ENCODE measurements at regions not wholly inside any gene's neighbourhood (a gene's known extent, or its start where the extent isn't known, plus 50 kb on each side); places are given as distances from the start of the nearest gene placed in this dataset.

DNA sequence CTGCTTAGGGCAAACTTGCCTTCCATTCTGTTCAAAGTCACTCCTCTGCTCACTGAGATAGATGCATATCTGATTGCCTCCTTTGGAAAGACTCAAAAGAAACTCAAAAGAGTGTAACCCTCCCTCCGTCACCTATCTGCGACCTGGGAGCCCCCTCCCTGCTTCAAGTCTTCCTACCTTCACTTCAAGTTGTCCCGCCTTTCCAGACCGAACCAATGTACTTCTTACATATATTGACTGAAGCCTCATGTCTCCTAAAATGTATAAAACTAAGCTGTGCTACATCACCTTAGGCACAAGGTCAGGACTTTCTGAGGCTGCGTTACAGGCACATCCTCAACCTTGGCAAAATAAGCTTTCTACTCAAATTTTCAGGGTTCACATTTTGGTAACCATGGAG lies 77.4 kb upstream of the C1GALT1 start:
- Histone ChIP-seq H3K36me3 (replicated peaks; ENCODE audit: low read depth, low read length) (no peaks in the 10 kb centered on the region), H2AFZ (ENCODE audit: low read depth, low read length) (no peak overlapping the region), H3K4me1 (ENCODE audit: low read length) (no peaks in the 10 kb centered on the region), H3K9me3 (ENCODE audit: insufficient read depth, low read length) (no peaks in the 10 kb centered on the region), H3K4me2 (ENCODE audit: low read length) (no peak overlapping the region), H3K27me3 (ENCODE audit: low read depth, low read length) (no peaks in the 10 kb centered on the region), H3K4me3 (ENCODE audit: low read length) (no peak overlapping the region), H3K9ac (ENCODE audit: low read length) (no peak overlapping the region), H3K79me2 (ENCODE audit: low read length) (no peaks in the 10 kb centered on the region), H3K27ac (ENCODE audit: low read length) (no peak overlapping the region), H4K20me1 (ENCODE audit: insufficient read depth, low read length) (no peaks in the 10 kb centered on the region)
- TF ChIP-seq EZH2phosphoT487 (IDR thresholded peaks at IDR 0.05; ENCODE audit: low read depth): no peak
- TF ChIP-seq, protein P1, sequence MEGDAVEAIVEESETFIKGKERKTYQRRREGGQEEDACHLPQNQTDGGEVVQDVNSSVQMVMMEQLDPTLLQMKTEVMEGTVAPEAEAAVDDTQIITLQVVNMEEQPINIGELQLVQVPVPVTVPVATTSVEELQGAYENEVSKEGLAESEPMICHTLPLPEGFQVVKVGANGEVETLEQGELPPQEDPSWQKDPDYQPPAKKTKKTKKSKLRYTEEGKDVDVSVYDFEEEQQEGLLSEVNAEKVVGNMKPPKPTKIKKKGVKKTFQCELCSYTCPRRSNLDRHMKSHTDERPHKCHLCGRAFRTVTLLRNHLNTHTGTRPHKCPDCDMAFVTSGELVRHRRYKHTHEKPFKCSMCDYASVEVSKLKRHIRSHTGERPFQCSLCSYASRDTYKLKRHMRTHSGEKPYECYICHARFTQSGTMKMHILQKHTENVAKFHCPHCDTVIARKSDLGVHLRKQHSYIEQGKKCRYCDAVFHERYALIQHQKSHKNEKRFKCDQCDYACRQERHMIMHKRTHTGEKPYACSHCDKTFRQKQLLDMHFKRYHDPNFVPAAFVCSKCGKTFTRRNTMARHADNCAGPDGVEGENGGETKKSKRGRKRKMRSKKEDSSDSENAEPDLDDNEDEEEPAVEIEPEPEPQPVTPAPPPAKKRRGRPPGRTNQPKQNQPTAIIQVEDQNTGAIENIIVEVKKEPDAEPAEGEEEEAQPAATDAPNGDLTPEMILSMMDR (IDR thresholded peaks at IDR 0.05; ENCODE audit: low read depth, low read length): no peak

DNA sequence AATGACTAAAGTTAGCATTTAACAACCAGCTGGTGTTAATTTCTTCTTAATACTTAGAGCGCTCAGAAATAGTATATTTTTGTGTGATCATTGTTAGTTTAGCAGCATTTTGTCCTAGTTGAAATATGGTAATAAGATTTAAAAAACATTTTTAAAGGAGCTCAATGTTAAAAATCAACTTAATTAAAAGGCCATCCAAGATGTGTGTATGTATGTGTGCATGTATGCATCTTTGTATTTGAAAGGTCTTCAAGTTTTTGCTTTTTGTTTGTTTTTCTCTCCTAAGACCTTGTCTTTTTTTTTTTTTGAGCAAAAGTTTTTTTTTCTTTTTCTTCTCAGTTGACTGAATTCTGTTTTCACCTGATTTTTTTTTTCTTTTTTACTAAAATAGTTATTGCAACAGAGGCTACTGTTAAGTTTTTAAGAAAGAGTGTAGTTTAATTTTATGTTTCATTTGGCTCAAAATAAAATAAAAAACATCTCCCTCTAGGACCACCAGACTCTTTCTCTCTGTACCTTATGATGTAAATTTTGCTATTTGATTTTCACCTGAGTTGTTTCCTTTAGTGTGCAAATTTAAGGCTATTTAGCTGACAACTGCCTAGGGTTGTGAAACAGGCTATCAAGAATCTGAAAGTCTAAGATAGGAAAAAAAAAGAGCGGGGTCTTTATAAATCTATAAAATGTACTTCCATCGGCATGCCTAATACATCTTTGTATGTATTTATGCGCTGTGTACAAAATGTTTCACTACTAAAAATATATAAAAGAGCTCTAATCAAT lies 76.4 kb upstream of the C1GALT1 start:
- no peak overlapping the region for H3K27ac ChIP-seq (ENCODE audit: low read length)
- no peaks in the 10 kb centered on the region for H3K4me1 ChIP-seq (ENCODE audit: low read length)
- no peak for TF ChIP-seq EZH2phosphoT487 (IDR thresholded peaks at IDR 0.05; ENCODE audit: low read depth)
- TF ChIP-seq, protein P1 (IDR thresholded peaks at IDR 0.05; ENCODE audit: low read depth, low read length): no peak
- H3K27me3 ChIP-seq (ENCODE audit: low read depth, low read length): no peaks in the 10 kb centered on the region
- H3K4me3 ChIP-seq (ENCODE audit: low read length): no peak overlapping the region
- no peak overlapping the region for H3K4me2 ChIP-seq (ENCODE audit: low read length)
- no peaks in the 10 kb centered on the region for H4K20me1 ChIP-seq (ENCODE audit: insufficient read depth, low read length)
- no peak overlapping the region for H3K9ac ChIP-seq (ENCODE audit: low read length)
- no peaks in the 10 kb centered on the region for H3K9me3 ChIP-seq (ENCODE audit: insufficient read depth, low read length)
- H3K79me2 ChIP-seq (ENCODE audit: low read length): no peaks in the 10 kb centered on the region
- no peaks in the 10 kb centered on the region for H3K36me3 ChIP-seq (replicated peaks; ENCODE audit: low read depth, low read length)
- no peak overlapping the region for H2AFZ ChIP-seq (ENCODE audit: low read depth, low read length)

DNA sequence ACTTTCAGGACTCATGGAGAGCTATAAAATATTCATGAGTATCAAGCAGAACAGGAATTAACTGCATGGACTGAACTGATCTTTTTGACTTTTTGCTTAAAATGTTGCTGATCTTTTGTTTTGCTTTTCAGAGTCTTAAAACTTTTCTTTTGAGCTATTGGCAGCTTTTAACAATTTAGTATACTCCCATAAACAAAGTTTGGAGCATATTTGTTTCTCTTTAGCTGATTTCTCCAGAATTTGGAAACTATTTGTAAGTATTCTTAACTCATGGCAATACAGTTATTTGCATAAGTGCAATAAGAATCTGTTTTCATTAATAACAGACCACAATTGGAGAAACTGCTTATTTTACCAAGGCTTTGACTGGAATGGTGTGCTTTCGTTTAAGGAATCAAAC lies 73.4 kb upstream of the C1GALT1 start:
- no peaks in the 10 kb centered on the region for H4K20me1 ChIP-seq (ENCODE audit: insufficient read depth, low read length)

DNA sequence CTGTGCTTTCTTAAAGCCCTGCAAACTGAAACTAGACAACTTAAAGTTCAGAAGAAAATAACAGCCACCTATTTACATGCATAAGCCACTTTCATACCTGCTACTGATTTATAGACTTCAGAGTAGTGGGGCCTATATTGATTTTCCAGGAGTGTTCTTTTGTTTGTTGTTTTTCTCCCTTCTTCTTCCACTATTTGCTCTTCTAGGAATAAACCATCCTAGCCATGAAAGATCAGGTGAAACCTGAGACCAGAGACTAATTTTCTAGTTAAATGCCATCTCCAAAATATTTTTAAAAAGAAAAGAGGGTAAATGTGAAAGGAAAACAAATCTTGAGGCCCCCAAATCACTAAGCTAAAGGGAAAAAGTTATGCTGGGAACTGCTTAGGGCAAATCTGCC lies 72.4 kb upstream of the C1GALT1 start:
- Histone ChIP-seq H3K4me1 (ENCODE audit: low read length) (no peaks in the 10 kb centered on the region), H3K9me3 (ENCODE audit: insufficient read depth, low read length) (no peaks in the 10 kb centered on the region), H3K27ac (ENCODE audit: low read length) (no peak overlapping the region), H3K4me3 (ENCODE audit: low read length) (no peak overlapping the region), H3K27me3 (ENCODE audit: low read depth, low read length) (no peaks in the 10 kb centered on the region), H3K4me2 (ENCODE audit: low read length) (no peak overlapping the region), H4K20me1 (ENCODE audit: insufficient read depth, low read length) (no peaks in the 10 kb centered on the region), H3K36me3 (replicated peaks; ENCODE audit: low read depth, low read length) (no peaks in the 10 kb centered on the region), H2AFZ (ENCODE audit: low read depth, low read length) (no peak overlapping the region), H3K79me2 (ENCODE audit: low read length) (no peaks in the 10 kb centered on the region), H3K9ac (ENCODE audit: low read length) (no peak overlapping the region)
- no peak for TF ChIP-seq EZH2phosphoT487 (IDR thresholded peaks at IDR 0.05; ENCODE audit: low read depth)
- TF ChIP-seq, protein P1 (IDR thresholded peaks at IDR 0.05; ENCODE audit: low read depth, low read length): no peak

More for the DNA sequence above, 73.4 kb upstream of the C1GALT1 start:
- Histone ChIP-seq H3K36me3 (replicated peaks; ENCODE audit: low read depth, low read length) (no peaks in the 10 kb centered on the region), H3K27me3 (ENCODE audit: low read depth, low read length) (no peaks in the 10 kb centered on the region), H3K27ac (ENCODE audit: low read length) (no peak overlapping the region), H3K4me2 (ENCODE audit: low read length) (no peak overlapping the region), H3K79me2 (ENCODE audit: low read length) (no peaks in the 10 kb centered on the region), H3K9me3 (ENCODE audit: insufficient read depth, low read length) (no peaks in the 10 kb centered on the region), H3K4me1 (ENCODE audit: low read length) (no peaks in the 10 kb centered on the region), H3K9ac (ENCODE audit: low read length) (no peak overlapping the region), H3K4me3 (ENCODE audit: low read length) (no peak overlapping the region), H2AFZ (ENCODE audit: low read depth, low read length) (no peak overlapping the region)
- TF ChIP-seq, protein P1 (IDR thresholded peaks at IDR 0.05; ENCODE audit: low read depth, low read length): no peak
- TF ChIP-seq EZH2phosphoT487 (IDR thresholded peaks at IDR 0.05; ENCODE audit: low read depth): no peak

Measured in OCI-LY3 (cell line).